NCI-H748 (cell line): ENCODE measurements at regions not wholly inside any gene's neighbourhood (a gene's known extent, or its start where the extent isn't known, plus 50 kb on each side); places are given as distances from the start of the nearest gene placed in this dataset.
A peak's percentile ranks its signal among the peaks of the same experiment; 100 is the strongest.
"Not testable (repeated sequence)": the region's sequence is repeated elsewhere in the genome, so short reads cannot be mapped to it uniquely, and the experiment has no call there.

Experiments
- DNase-seq: peaks from one replicate; lab custom pipeline; 2025; ENCODE audit not compliant: unreplicated experiment; lab: John Stamatoyannopoulos, UW

DNA sequence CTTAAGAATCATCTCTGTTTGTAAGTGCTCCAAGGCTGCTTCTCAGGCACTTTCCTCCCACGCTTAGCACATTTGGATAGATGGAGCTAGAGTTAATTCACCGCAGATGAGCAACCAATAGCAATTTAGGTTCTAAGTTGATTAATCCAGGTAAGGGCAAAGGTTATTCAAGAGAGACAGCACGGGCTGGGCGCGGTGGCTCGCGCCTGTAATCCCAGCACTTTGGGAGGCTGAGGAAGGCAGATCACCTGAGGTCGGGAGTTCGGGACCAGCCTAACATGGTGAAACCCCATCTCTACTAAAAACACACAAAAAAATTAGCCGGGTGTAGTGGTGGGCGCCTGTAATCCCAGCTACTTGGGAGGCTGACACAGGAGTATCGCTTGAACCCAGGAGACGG lies 54.5 kb upstream of the UNC13C start:
- DNase-seq = not testable (repeated sequence)

DNA sequence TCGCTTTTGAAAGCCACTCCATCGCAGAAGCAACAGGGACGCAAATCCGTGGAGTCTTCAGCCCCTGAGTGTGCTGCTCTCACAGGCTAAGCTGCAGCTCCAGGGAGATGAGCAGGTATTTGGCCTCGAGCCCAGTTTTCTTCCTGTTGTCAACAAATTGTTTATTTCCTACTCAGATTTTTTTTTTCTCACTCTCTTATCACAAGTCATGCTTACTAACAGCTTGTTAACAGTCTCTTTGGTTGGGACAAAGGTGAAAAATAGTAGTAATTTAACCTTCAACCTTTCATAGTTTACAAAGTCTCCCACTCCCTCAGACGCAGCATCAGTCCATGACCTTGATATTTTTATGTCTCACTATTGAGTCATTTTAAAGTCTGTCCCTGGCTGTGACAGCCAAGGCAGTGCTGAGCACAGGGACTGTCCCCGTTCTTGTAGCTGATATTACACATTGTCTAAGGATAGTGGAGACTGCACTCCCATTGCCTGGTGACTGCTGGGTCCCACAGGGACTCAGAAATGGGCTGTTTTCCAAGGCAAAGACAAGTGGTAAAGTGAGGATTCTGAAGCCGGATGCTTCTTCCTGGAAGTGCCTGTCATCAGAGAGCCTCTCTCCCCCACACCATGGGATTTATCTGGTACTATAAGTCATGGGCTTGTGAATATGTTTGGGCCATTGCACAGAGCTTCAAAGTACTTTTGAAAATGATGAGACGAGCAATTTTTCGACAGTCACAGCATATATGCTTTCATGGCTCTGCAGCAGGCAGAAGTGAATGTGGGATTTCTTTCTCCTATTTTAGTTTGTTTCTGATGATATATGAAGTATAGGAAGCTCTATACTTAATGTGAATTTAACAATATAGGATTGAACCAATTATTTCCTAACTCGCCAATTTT lies 59.8 kb upstream of the UNC13C start:
- DNase-seq = peak; percentile 32

DNA sequence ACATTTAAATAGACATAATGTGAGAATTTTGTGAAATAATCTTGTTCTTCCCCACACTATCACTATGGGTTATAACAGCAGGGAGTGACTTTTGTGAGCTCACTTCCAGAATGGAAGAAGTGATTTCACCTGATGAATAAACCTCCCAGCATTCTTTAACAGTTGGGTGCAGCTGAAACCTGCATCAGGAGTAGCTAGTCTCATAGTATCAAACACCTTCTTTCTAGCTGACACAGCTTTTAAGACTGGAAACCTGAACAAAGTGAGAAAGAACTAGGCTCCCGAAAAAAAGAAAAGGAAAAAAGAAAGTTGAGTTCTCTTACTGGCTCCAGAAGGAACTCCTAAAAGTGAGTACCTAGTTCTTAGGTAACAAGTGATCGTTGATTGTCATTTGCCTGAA lies 61.1 kb upstream of the UNC13C start:
- no peak for DNase-seq

DNA sequence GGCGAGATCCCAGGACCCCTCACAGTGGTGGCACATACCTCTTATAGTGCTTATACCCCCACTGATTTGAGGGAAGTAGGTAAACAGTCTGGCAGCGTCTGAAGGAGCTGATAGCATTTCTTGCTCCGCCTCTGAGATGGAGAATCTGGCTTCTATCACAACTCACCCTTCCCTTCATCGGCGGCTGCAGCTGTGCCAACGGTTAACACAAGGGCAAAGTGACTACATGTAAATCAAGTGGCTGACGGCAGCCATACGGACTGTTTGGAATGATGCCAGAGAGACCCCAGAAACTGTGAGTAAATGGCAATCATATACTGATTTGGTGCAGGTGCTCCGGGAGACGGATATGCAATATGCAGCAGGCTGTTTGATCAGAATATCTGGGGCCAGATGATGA lies 66.8 kb upstream of the UNC13C start:
- no peak for DNase-seq

DNA sequence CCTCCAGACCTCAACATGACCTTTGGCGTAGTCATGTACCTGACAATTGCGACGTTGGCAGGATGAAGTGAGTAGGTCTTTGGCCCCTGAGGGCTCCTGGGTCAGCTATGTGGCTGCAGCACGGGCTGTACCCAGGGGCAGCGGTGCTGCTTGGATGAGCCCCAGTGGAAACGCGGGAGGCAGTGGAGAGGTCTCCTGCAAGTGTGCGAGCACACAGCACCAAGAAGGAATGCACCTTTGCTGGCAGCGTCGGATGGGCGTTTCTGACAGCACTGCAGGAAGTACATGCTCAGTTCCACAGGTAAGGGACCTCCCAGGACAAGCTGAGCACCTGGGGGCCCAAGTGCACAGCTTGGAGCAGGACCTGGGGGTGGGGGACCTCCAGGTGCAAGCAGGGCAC lies 67.4 kb upstream of the UNC13C start:
- no peak for DNase-seq

DNA sequence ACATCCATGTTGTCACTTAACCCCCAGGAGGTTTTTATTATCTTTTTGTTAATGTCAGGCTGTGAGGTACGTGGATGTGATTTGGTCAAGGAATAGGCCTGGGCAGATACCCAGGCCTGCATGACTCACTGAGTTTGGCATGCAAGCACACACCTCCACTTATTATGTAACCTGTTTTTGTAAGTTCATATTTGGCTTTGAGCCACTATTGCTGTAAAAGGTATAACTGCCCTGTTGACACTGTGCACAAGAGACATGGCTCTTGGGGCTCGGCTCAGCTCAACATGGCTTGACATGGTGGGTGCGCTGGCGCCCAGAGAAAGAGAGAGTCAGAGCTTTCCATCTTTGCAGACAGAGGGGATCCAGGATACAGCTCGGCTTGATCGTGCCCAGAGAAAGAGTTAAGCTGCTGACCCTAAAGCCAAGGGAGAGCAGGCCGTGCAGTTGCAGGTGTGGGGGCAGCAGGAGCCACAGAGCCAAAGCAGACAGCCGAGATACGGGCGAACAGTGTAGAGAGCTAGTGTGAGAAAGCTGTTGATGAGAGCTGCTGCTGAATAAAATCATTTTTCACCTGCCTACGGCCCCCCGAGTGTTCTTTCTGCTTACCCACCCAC lies 67.9 kb upstream of the UNC13C start:
- DNase-seq = no peak

DNA sequence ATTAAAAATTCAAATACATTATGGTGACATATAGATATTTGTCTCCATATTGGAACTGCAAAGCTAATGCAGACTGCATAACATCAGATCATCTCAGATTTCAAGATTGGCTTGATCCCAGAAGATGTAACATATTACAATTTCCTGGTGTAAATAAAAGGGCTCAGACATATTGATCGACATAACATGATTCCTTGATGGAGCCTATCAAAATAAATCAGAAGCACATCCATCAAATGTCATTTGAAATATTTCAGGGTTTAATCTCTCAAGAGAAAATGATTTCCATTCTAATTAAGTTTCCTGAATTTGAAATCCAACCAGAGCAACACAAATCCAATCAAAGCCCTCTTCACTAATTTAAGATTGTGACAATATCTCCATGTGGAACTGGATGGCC lies 75.1 kb upstream of the UNC13C start:
- DNase-seq = no peak

DNA sequence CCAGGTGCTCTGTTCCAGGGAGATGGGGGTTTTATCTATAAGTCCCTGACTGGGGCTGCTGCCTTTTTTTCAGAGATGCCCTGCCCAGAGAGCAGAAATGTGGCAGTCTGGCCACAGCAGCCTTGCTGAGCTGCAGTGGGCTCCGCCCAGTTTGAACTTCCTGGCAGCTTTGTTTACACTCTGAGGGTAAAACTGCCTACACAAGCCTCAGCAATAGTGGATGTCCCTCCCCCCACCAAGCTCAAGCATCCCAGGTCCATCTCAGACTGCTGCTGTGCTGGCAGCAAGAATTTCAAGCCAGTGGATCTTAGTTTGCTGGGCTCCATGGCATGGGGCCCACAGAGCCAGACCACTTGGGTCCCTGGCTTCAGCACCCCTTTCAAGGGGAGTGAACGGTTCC lies 84.8 kb upstream of the UNC13C start:
- DNase-seq = peak; percentile 64

DNA sequence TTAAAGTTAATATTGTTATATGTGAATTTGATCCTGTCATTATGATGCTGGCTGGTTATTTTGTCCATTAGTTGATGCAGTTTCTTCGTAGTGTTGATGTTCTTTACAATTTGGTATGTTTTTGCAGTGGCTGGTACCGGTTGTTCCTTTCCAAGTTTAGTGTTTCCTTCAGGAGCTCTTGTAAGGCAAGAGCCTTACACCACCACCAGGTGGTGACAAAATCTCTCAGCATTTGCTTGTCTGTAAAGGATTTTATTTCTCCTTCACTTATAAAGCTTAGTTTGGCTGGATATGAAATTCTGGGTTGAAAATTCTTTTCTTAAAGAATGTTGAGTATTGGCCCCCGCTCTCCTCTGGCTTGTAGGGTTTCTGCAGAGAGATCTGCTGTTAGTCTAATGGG lies 86.4 kb upstream of the UNC13C start:
- peak; percentile 2 for DNase-seq

DNA sequence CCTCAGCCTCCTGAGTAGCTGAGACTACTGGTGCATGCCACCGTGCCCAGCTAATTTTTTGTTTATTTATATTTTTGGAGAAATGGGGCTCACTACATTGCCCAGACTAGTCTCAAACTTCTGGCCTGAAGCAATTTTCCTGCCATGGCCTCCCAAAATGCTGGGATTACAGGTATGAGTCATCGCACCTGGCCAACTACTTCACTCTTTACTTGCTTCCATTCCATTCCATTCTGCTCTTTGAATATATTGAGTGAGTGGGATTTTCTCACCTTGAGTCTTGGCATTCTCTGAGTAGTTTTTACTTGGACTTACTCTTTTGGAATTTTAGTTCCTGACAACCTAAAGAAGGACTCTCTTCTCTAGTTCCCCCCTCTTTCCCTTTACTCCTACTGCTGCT lies 93.8 kb upstream of the UNC13C start:
- DNase-seq = no peak

DNA sequence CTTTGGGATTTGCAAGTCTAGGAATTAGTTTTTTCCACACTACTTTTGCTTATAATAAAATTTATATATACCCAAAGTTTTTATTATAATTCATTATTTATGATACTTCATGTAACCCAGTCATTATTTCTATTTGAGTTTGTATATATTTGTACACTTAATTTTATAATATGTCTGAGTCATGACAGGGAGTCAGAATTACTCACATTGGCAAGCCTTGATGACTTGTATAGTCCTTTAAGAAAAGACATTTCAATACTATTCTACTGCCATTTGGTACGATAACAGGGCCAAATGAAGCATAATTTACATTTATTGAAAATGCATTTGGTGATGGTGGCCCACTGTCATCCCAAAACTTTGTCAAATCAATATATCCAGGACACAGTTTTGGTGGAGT lies 95.9 kb upstream of the UNC13C start:
- no peak for DNase-seq

DNA sequence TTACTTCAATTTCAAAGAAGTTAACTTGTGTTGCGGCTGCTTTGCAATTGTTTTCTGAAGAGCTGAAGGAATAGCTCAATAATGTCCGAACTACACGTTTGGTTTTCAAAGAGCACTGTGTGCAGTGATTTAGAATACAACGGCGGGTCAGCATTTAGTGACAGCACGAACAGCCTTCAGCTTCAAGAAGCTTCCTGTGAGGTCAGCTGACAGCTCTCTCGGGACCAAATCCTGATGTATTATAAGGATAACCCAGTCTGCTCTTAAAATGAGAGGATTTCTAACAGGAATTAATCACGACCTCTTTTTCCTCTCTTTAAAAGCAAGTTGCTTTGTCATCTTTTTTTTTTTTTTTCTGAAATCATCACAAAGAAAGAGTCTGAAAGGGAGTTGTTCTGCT lies 97.9 kb upstream of the UNC13C start:
- DNase-seq = no peak

DNA sequence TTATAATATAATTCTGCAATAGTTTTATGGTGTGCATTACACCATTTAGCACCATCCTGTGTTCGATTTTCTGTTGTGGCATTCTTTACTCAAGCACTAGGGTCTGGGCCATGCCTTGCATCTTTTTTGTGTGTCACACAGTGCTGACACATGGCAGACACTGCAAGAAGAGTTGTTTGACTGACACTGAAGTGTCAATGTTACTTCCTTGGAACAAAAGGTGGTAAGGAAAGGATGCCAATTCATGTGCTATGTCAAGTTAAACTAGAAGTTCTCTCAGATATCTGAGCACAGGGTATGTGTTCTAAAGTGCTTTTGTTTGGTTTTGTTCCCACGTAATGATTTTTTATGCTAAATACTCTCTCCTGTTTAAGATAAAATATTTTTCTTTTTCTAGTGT lies 102.5 kb upstream of the UNC13C start:
- DNase-seq = no peak

DNA sequence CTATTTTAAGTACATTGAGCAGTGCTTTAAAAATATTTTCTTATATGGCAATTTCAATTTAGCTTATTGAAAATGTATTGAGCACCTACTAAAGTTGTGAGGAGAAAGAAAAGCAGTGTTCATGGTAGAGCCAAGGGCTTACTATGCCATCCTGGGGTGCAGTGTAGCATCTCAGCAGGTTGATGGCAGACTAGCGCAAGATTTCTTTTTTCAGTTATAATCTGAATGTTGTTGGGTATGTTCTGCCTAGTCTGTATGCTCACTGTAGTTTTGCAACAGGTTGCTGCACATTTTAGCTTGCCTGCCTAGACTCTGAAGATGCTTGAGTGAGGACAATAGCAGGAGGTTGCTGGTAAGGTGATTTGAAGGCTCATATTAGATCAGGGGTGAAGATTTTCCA lies 103.1 kb upstream of the UNC13C start:
- no peak for DNase-seq

DNA sequence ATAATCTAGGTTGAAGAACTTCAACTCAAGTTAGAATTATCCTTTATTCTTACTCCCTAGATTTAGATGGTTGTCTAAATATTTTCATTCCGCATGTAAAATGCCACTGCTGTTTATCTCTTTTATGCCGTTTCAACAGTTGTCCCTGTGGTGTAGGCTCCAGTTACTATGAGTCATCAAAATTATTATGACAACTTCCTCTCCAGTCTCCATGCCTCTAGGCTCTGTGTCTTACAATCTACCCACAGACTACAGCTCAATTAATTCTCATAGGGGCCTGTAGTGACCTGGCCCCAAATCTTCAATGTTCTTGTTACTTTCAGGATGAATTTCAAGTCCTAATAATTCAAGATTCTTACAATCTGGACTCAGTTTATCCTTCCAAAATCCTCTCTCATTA lies 105.8 kb upstream of the UNC13C start:
- DNase-seq = no peak

DNA sequence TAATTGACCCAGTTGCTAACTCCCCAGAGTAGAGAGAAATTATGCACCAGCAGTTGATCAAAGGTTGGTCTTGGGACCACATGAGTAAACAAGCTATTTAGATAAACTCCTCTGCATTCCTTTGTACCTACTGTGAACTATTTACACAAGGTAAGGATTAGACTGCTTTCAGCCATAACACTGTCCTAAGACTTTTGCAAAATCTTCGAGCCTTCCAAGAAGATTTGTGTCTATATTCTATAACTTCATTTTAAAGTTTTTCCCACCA lies 108.5 kb upstream of the UNC13C start:
- DNase-seq = no peak

DNA sequence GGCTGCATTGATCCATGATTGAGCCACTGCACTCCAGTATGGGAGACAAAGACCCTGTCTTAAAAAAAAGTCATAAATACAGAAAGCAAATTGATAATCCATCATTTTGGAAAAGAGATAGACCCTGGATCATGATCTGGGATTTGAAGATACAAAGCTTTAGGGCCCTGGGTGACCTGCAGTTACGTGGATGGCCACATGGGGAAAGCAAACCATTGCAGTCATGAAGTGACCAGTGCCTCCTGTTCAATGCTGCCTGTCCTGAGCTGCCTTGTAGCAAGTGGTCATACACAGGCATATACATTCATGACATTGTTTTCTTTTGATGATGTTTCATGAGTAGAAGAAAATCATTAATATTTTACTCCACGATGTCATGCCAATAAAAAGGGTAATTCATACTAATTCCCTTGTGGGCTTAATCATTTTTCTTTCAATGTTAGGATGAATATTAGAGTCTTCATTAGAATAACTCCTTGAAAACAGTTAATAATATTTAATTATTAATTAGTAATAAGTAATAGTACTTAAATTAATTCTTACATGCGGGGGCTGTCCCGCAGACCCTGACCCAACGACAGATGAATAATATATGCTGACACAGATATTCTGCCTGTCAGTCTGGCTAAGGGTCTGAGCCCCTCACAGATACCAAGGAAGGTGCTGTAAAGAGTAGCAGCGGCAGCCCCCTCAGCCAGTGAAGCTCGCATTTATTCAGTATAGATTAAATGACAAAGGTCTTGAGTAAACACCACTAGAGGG lies 109.0 kb upstream of the UNC13C start:
- no peak for DNase-seq

DNA sequence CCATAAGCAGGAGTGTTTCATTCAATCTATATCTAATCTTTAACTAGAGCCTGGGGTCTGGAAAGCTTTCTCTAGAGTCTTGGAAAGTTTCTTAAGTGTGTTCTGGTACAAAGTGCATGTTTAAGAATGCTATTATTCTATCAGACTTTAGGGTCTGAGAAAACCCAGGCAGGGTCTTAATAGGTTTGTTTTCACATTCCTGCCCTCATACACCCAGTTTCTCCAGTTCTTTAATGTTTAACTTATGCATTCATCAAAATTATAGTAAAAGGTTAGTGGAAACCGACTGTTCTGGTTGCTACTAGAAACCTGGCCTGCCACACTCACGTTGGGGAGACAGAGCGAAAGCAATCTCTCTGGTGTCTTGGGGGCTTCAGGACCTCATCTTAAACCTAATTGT lies 102.9 kb upstream of the WDR72 start:
- no peak for DNase-seq

DNA sequence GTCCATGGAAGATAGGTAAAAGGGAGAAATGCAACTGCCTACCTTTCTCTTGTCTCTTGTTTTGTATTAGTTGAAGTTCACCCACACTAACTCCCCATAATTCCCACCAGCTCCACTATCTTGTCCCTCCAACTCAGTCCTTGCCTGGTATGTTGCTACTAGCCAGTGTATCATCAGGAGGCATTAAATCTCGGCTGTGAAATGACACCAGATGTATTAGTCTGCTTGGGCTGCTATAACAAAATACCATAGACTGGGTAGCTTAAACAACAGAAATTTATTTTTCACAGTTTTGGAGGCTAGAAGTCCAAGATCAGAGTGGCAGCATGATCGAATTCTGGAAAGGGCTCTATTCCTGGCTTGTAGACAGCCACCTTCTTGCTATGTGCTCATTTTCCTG lies 102.3 kb upstream of the WDR72 start:
- no peak for DNase-seq

DNA sequence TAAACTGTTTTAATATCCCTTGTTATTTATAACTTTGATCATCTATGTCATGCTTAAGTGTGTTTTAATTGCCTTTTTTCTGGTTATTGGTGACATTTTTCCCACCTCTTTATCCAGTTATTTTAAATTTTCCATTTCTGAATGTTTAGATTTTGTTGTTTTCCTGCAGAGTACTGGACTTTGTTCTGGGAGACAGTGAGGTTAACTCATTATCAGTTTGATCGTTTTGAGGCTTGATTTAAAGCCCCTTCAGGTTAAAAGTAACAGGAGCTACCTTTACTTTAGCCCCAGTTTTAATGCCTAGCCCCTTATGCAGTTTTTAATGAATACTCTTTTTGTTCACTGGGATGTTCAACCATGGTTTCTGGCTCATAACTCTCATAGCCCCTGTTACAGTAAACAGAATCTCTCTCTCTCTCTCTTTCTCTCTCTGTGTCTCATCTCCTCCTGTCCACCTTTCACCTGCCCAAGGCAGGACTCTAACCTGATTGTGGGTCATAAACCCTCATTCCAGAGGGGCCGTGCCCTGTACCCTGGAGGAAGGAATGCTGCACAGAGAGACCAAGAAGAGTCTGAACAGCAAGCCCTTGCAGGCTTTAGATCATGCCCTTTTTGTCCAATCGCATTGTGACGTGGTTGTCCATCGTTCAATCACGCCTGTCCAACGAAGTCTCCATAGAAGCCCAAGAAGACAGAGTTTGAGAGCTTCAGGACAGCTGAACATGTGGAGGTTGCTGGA lies 91.8 kb upstream of the WDR72 start:
- no peak for DNase-seq

DNA sequence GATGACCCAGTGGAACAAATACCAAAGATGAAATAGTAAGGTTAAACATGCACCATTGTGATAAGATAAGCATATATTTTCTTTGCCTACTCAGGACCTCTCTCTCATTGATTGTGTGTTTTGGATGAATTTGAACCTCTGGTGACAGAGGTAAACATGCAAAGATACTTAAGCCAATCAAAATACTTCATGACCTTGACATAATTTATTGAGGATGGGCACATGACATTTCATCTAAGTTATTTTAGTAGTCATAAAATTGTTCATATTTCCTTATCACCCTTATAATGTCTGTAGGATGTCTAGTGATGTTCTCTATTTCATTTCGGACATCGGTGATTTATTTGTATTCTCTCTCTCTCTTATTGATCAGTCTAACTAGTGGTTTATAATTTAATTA lies 88.3 kb upstream of the WDR72 start:
- no peak for DNase-seq

DNA sequence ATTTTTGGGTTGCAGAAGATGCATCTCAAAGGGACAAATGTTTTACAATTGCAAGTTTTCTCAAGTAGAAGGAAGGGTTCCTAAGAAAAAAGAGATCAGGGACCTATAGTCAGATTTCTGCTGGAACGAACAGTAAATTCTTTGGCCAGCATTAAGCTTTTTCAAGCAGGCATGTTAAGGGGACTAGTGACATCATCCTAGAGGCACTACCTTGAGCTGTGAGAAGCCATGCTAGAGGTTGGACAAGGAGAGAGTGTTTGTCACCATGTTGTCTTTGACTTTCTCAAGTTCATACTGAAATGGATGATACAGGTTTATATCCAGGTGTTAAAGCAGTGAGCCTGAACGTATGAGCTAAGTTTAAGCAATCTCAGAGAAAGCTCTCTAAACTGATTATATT lies 85.2 kb upstream of the WDR72 start:
- no peak for DNase-seq
